SU-DHL-6 (cell line): ENCODE measurements at regions not wholly inside any gene's neighbourhood (a gene's known extent, or its start where the extent isn't known, plus 50 kb on each side); places are given as distances from the start of the nearest gene placed in this dataset.

Experiments used
- CTCF ChIP-seq: fragments of 200-600 bp; sonication (generic); IDR thresholded peaks from one replicate; pipeline ENCODE4 v1.5.1; 2017; ENCODE audit warnings: antibody characterized with exemption, mild to moderate bottlenecking, low read length, moderate library complexity; ENCODE audit not compliant: insufficient read depth, poor library complexity, severe bottlenecking
- EZH2phosphoT487 ChIP-seq: fragments of 200-600 bp; sonication (generic), shearing (Covaris generic); conservative IDR thresholded peaks from 2 replicates; pipeline ENCODE4 v1.6.1; 2018; ENCODE audit warnings: mild to moderate bottlenecking, antibody characterized with exemption, low read length, moderate library complexity, mixed read lengths

GRCh38 chr11:127965939-127966668, 621.3 kb downstream of the ETS1 start:
- no peak for TF ChIP-seq CTCF
- no peak for TF ChIP-seq EZH2phosphoT487
